ENCODE measurements at regions not wholly inside any gene's neighbourhood (a gene's known extent, or its start where the extent isn't known, plus 50 kb on each side); places are given as distances from the start of the nearest gene placed in this dataset.

DNA sequence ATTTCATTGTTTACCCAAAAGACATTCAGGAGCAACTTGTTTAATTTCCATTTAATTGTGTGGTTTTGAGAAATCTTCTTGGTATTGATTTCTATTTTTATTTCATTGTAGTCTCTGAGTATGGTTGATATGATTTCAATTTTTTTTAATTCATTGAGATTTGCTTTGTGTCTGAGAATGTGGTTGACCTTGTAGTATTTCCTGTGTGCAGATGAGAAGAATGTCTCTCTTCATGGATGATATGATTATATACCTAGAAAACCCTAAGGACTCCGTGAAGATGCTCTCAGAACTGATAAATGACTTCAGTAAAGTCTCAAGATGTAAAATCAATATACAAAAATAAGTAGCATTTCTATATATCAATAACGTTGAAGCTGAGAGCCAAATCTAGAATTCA lies 202.4 kb upstream of the CDH9 start:
- no peaks in the 10 kb centered on the region for H3K27me3 Mint-ChIP-seq (ENCODE audit: low read depth)
- Histone ChIP-seq H4K8ac (replicated peaks; ENCODE audit: insufficient read length, low read depth, low read length) (no peak overlapping the region), H3K18ac (ENCODE audit: insufficient read length, low read depth, low read length) (no peak overlapping the region), H3T11ph (ENCODE audit: low read length) (no peak overlapping the region), H3K56ac (ENCODE audit: insufficient read length, low read depth, low read length) (no peak overlapping the region), H3K79me1 (ENCODE audit: insufficient read depth, low read depth, low read length, poor library complexity, severe bottlenecking) (no peaks in the 10 kb centered on the region), H2AK5ac (ENCODE audit: insufficient read length, low read length) (no peak overlapping the region), H3K23me2 (ENCODE audit: insufficient read length, low read depth, low read length, poor library complexity, severe bottlenecking) (no peaks in the 10 kb centered on the region), H2BK20ac (ENCODE audit: low read depth, low read length, poor library complexity, severe bottlenecking) (no peak overlapping the region), H3K4me1 (ENCODE audit: insufficient read depth, low read length) (no peaks in the 10 kb centered on the region), H2BK15ac (ENCODE audit: low read depth, low read length) (no peak overlapping the region), H3K27me3 (ENCODE audit: insufficient read depth, low read length) (no peaks in the 10 kb centered on the region), H4K5ac (ENCODE audit: insufficient read length, low read depth, low read length) (no peak overlapping the region), H2AFZ (ENCODE audit: low read length) (no peak overlapping the region), H3K27ac (ENCODE audit: insufficient read length, low read depth, low read length) (no peak overlapping the region), H3K4ac (ENCODE audit: low read depth, low read length) (no peak overlapping the region), H3K9ac (ENCODE audit: extremely low read depth, insufficient read length, low read length) (no peak overlapping the region), H3K23ac (ENCODE audit: insufficient read length, low read depth, low read length) (no peak overlapping the region), H2BK120ac (ENCODE audit: low read depth, low read length, poor library complexity, severe bottlenecking) (no peak overlapping the region), H4K91ac (ENCODE audit: insufficient read length, low read depth, low read length) (no peak overlapping the region), H3K79me2 (ENCODE audit: insufficient read depth, low read length) (no peaks in the 10 kb centered on the region), H3K9me3 (ENCODE audit: control insufficient read depth, low read depth, low read length) (no peaks in the 10 kb centered on the region), H2BK12ac (ENCODE audit: insufficient read length, low read depth, low read length) (no peak overlapping the region), H4K20me1 (ENCODE audit: control insufficient read depth, insufficient read depth, insufficient read length) (no peaks in the 10 kb centered on the region), H3K14ac (ENCODE audit: insufficient read depth, low read length) (no peak overlapping the region), H3K4me2 (ENCODE audit: insufficient read depth, insufficient read length, low read length) (no peak overlapping the region), H2BK5ac (ENCODE audit: insufficient read length, low read length) (no peak overlapping the region)
- no peak overlapping the region for H3K4me3 Mint-ChIP-seq
- DNase-seq = no peak
- H3K4me1 Mint-ChIP-seq = no peaks in the 10 kb centered on the region
- H3K9me3 Mint-ChIP-seq = no peaks in the 10 kb centered on the region
- TF ChIP-seq, protein P1, sequence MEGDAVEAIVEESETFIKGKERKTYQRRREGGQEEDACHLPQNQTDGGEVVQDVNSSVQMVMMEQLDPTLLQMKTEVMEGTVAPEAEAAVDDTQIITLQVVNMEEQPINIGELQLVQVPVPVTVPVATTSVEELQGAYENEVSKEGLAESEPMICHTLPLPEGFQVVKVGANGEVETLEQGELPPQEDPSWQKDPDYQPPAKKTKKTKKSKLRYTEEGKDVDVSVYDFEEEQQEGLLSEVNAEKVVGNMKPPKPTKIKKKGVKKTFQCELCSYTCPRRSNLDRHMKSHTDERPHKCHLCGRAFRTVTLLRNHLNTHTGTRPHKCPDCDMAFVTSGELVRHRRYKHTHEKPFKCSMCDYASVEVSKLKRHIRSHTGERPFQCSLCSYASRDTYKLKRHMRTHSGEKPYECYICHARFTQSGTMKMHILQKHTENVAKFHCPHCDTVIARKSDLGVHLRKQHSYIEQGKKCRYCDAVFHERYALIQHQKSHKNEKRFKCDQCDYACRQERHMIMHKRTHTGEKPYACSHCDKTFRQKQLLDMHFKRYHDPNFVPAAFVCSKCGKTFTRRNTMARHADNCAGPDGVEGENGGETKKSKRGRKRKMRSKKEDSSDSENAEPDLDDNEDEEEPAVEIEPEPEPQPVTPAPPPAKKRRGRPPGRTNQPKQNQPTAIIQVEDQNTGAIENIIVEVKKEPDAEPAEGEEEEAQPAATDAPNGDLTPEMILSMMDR (conservative IDR thresholded peaks at IDR 0.05) = no peak
- no peak overlapping the region; a peak in 1 of 7 replicates for H3K27ac Mint-ChIP-seq
- H3K36me3 Mint-ChIP-seq (ENCODE audit: insufficient read depth in 1 of 3, low read depth in 3 of 3) = no peaks in the 10 kb centered on the region
- no CpG with 5 or more reads among the region's 2 CpGs for WGBS (ENCODE audit: extremely low coverage, insufficient read length, low lambda C conversion rate)

Measured in H9 (cell line).